AG04449 (cell line): ENCODE measurements at regions not wholly inside any gene's neighbourhood (a gene's known extent, or its start where the extent isn't known, plus 50 kb on each side); places are given as distances from the start of the nearest gene placed in this dataset.

Experiments
- CTCF ChIA-PET: fragments of 350-600 bp; formaldehyde crosslinking; extraction: SDS; loops from one replicate; lab custom pipeline; 2021; ENCODE audit warnings: antibody characterized with exemption; lab: Yijun Ruan, JAX
- POLR2A ChIA-PET: fragments of 400-600, 350-600 bp; formaldehyde crosslinking; extraction: SDS; loops from one replicate; lab custom pipeline; 2020; ENCODE audit warnings: antibody characterized with exemption, inconsistent platforms; lab: Yijun Ruan, JAX
- DNase-seq: peaks from one replicate; pipeline ENCODE4 v3.0.0-alpha.2; 2010; ENCODE audit warnings: low read depth, low spot score
- H3K4me3 ChIP-seq: 2 replicates; pipeline ENCODE4 v1.5.1; 2011; ENCODE audit warnings: low read depth, mild to moderate bottlenecking, control low read depth, low read length
- CTCF ChIP-seq: IDR thresholded peaks from one replicate; pipeline ENCODE4 v1.5.1; 2011; ENCODE audit warnings: mild to moderate bottlenecking, moderate library complexity, low read length, control low read depth, inconsistent platforms; ENCODE audit not compliant: insufficient read depth; ENCODE audit errors: missing control alignments

GRCh38 chr13:99630269-99630898 lies 129.1 kb downstream of the TM9SF2 start:
- H3K4me3 ChIP-seq = no peak overlapping the region
- DNase-seq = no peak
- CTCF ChIA-PET = no interaction called here
- POLR2A ChIA-PET = no interaction called here
- TF ChIP-seq CTCF = no peak

GRCh38 chr13:99629641-99630040 lies 128.4 kb downstream of the TM9SF2 start:
- H3K4me3 ChIP-seq = no peak overlapping the region
- no peak for DNase-seq
- TF ChIP-seq CTCF = no peak
- ChIA-PET CTCF (no interaction called here), POLR2A (no interaction called here)

- ChIA-PET POLR2A (no interaction called here), CTCF (interaction anchor here (1.1 kb wide), 1 partner anchor 1046 kb away, joined by 3 read pairs; the partner anchor contains the start of gene TMTC4)
- H3K4me3 ChIP-seq = no peak overlapping the region
- DNase-seq = no peak
- TF ChIP-seq CTCF = no peak
Observed at GRCh38 chr13:99628442-99628841, 127.2 kb downstream of the TM9SF2 start.

- ChIA-PET CTCF (interaction anchor here (0.6 kb wide), 1 partner anchor 29 kb away, joined by 3 read pairs; no protein-coding TSS in a partner anchor), POLR2A (no interaction called here)
- peak; percentile 4 for DNase-seq
- no peak overlapping the region for H3K4me3 ChIP-seq
- no peak for TF ChIP-seq CTCF
Observed at GRCh38 chr13:99626461-99627082, 125.3 kb downstream of the TM9SF2 start.

GRCh38 chr13:99624936-99625540 lies 123.8 kb downstream of the TM9SF2 start:
- no peak for DNase-seq
- TF ChIP-seq CTCF = no peak
- no peak overlapping the region for H3K4me3 ChIP-seq
- POLR2A ChIA-PET = no interaction called here
- CTCF ChIA-PET = interaction anchor here (1.1 kb wide), 1 partner anchor 10 kb away, joined by 4 read pairs; no protein-coding TSS in a partner anchor

GRCh38 chr13:99620806-99621205 lies 119.5 kb downstream of the TM9SF2 start:
- H3K4me3 ChIP-seq = no peak overlapping the region
- POLR2A ChIA-PET = no interaction called here
- no peak for DNase-seq
- CTCF ChIA-PET = interaction anchor here (1.0 to 2.4 kb wide), 2 partner anchors 36 to 184 kb away, joined by 3 to 9 read pairs; no protein-coding TSS in a partner anchor
- TF ChIP-seq CTCF = no peak
